Esophagus squamous epithelium (tissue), 4 donors: ENCODE measurements at regions not wholly inside any gene's neighbourhood (a gene's known extent, or its start where the extent isn't known, plus 50 kb on each side); places are given as distances from the start of the nearest gene placed in this dataset.

ENCODE experiments used
- CTCF ChIP-seq, 6 experiments: fragments of 450-650 bp in 4 of 6; fragments of 200-600 bp in 2 of 6; sonication (generic) in 2 of 6; IDR thresholded peaks; one replicate each; pipeline ENCODE4 v1.5.1; 2016 to 2019; ENCODE audit warnings: antibody characterized with exemption in 6 of 6, mild to moderate bottlenecking in 4 of 6, moderate library complexity in 4 of 6
- POLR2A ChIP-seq, 4 donors: fragments of 450-650 bp; IDR thresholded peaks; one replicate each; pipeline ENCODE4 v1.6.1; 2017; ENCODE audit warnings: antibody characterized with exemption in 4 of 4, mild to moderate bottlenecking in 4 of 4, moderate library complexity in 3 of 4

GRCh38 chr9:100914266-100914665 is 114.3 kb upstream of the PLPPR1 start:
- TF ChIP-seq CTCF (IDR thresholded peaks at IDR 0.05), result no peak
- TF ChIP-seq POLR2A (IDR thresholded peaks at IDR 0.05), result no peak
